HG03575 (cell line): ENCODE measurements at regions not wholly inside any gene's neighbourhood (a gene's known extent, or its start where the extent isn't known, plus 50 kb on each side); places are given as distances from the start of the nearest gene placed in this dataset.
"Not testable (repeated sequence)": the region's sequence is repeated elsewhere in the genome, so short reads cannot be mapped to it uniquely, and the experiment has no call there.

Experiments used
- ATAC-seq: cut with Tn5 transposase; IDR thresholded peaks from one replicate; pipeline ENCODE4 v1.9.1; 2021; ENCODE audit not compliant: unreplicated experiment, insufficient number of reproducible peaks, low FRiP score; ENCODE audit errors: extremely low read depth

DNA sequence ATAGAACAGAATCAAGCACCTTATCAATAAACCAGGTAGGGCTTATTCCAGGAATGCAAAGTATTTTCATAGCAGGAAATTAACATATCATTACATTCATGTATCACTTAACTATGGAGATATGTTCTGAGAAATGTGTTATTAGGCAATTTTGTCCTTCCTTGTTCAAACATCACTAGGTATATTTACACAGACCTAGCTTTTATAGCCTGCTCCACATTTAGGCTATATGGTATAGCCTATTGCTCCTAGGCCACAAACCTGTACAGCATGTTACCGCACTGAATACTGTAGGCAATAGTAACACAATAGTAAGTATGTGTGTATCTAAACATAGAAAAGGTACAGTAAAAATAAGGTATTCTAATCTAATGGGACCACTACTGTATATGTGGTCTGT lies 82.8 kb upstream of the KCTD1 start:
- no peak for ATAC-seq

DNA sequence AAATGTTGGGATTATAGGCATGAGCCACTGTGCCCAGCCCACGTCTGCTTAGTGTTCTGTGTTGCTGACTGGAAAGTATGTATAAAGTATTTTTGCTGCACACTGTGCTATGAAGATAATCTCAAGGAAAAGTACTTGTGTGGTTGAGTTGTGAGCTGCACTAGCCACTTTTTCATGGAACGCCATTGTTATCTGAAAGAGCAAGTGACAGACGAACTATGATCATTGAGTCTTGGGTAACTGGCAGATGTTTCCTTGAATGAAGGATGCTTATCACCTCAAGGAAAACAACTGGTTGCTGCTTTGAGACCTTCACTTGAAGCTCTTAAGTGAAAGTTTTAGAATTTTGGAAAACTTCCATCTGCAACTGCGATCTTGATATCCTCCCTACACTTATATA lies 82.2 kb upstream of the KCTD1 start:
- ATAC-seq, result no peak

DNA sequence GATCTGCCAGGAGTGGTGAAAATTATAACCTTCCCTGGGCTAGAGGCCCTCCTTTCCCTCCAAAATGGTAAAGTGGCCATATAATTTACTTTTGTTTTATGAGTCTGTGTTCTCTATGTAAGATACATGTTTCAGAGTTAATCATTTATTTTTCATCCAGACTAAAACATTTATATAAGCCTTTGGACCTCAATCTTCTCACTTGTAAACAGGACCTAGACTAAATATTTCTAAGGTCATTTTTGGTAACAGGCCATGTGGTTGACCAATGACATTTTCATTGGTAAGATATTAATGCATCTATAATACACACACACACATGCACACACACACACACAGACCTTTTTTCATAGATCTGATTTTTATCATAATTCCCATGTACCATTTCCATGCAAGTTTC lies 79.7 kb upstream of the KCTD1 start:
- no peak for ATAC-seq

- no peak for ATAC-seq
Observed at GRCh38 chr18:26624443-26624842, 76.1 kb upstream of the KCTD1 start.

GRCh38 chr18:26623314-26623713 lies 75.0 kb upstream of the KCTD1 start:
- ATAC-seq, result not testable (repeated sequence)

GRCh38 chr18:26621161-26622026 lies 73.0 kb upstream of the KCTD1 start:
- no peak for ATAC-seq

GRCh38 chr18:26619350-26619749 lies 71.0 kb upstream of the KCTD1 start:
- ATAC-seq, result no peak

DNA sequence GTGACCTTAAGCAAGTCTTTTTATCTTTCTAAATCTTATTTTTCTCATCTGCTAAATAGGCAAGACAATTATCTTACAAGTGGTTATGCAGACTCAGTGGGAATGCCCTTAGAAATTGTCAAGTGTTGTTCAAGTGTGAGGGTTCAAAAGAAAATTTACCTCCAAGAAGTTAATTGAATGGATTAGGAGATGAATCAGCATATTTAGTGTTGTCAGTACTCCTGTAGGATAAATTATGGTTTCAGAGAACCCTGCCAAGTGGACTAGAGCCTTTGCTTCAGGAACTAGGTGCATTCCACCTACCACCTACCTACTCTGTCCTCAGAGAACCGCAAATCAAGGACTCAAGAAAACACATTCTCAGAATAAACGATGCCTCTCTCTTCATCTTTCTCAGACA lies 69.8 kb upstream of the KCTD1 start:
- no peak for ATAC-seq

DNA sequence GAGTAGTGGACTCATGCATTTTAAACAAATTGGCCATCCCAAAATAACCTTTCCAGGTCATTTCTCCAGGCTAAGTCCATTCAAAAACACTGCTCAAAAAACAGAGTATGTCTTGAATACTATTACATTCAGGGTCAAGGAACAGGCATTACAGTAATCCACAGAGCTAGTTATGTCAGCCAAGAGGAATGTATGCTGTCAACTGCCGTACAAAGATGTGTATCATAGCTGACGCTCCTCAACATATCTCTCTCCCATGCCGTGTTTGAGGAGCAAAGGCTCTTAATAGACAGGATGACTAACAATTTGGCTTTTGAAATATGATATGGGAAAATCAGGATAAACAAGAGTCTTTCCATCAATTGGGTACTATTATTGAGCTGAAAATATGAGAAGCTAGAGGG lies 68.8 kb upstream of the KCTD1 start:
- ATAC-seq, result no peak

DNA sequence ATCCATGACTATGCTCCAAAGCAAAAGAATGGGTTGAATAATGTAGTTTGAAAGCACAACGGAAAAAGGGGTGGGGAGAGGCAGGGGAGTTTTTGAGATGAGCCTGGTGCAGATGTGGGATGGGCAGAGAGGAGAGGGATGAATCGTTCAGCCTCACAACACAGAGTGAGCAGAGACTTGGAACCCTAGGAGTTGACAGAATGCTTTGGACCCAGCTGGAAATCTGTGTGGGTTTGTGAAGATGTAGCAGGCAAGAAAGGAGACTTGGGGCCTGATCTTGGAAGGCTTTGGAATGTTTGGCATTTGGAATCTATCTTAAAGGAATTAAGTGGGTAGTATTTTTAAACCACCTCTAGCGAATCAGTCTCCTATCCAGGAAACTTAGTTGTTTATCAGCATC lies 66.0 kb upstream of the KCTD1 start:
- no peak for ATAC-seq
